KMS-11 (cell line): ENCODE measurements at regions not wholly inside any gene's neighbourhood (a gene's known extent, or its start where the extent isn't known, plus 50 kb on each side); places are given as distances from the start of the nearest gene placed in this dataset.

Experiments used
- H2AFZ ChIP-seq: fragments of 200-600 bp; sonication (generic); 2 replicates; pipeline ENCODE4 v1.6.1; 2016; ENCODE audit warnings: antibody characterized with exemption, mixed run types, low read depth
- H3K27ac ChIP-seq: fragments of 200-600 bp; sonication (generic); 2 replicates; pipeline ENCODE4 v1.6.1; 2016; ENCODE audit warnings: mild to moderate bottlenecking, mixed run types
- H3K27me3 ChIP-seq: fragments of 200-600 bp; sonication (generic); 2 replicates; pipeline ENCODE4 v1.6.1; 2017; ENCODE audit warnings: mild to moderate bottlenecking, low read depth, mixed run types, moderate library complexity; ENCODE audit not compliant: insufficient read depth
- H3K36me3 ChIP-seq: fragments of 200-600 bp; sonication (generic); 2 replicates; pipeline ENCODE4 v1.6.1; 2017; ENCODE audit warnings: mild to moderate bottlenecking, mixed run types; ENCODE audit not compliant: insufficient read depth
- H3K4me1 ChIP-seq: fragments of 200-600 bp; sonication (generic); 2 replicates; pipeline ENCODE4 v1.6.1; 2016; ENCODE audit warnings: mild to moderate bottlenecking, low read depth, mixed run types; ENCODE audit not compliant: poor library complexity, severe bottlenecking
- H3K4me2 ChIP-seq: fragments of 200-600 bp; sonication (generic); 2 replicates; pipeline ENCODE4 v1.7.0; 2016; ENCODE audit warnings: mild to moderate bottlenecking, mixed run types
- H3K4me3 ChIP-seq: fragments of 200-600 bp; sonication (generic); IDR thresholded peaks from 2 replicates; pipeline ENCODE4 v1.6.1; 2017; ENCODE audit warnings: low read depth, low read length, mixed read lengths; ENCODE audit not compliant: insufficient read depth
- H3K79me2 ChIP-seq: fragments of 200-600 bp; sonication (generic); 2 replicates; pipeline ENCODE4 v1.6.1; 2016; ENCODE audit warnings: low read depth, mixed run types; ENCODE audit not compliant: insufficient read depth
- H3K9ac ChIP-seq: fragments of 200-600 bp; sonication (generic); 2 replicates; pipeline ENCODE4 v1.6.1; 2016; ENCODE audit warnings: mild to moderate bottlenecking, mixed run types
- H4K20me1 ChIP-seq: fragments of 200-600 bp; sonication (generic); 2 replicates; pipeline ENCODE4 v1.6.1; 2016; ENCODE audit warnings: mild to moderate bottlenecking, mixed run types; ENCODE audit not compliant: insufficient read depth
- TF ChIP-seq, protein P1 (sequence below): fragments of 200-600 bp; sonication (generic); conservative IDR thresholded peaks from 2 replicates; pipeline ENCODE4 v1.6.1; 2017; ENCODE audit warnings: low read depth, mild to moderate bottlenecking, antibody characterized with exemption, low read length, moderate library complexity, mixed read lengths

DNA sequence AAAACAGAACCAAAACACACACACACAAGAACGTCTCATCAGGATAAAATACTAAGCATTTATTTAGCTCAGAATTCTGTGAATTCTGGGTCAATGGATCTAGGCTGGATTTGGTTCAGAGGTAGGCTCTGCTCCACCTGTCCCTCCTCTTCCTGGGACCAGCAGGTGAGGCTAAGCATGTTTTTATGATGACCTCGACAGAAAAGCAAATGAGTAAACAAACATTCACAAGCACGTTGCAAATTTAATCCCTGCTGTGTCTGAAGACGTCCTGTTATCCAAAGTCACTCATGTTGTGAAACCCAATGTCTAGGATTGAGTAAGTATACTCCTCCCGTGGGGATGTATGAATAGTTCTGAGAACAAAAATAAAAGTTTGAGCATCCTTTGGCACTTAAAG, 371.4 kb upstream of the TECRL start:
- H3K9ac ChIP-seq = no peak overlapping the region
- no peaks in the 10 kb centered on the region for H3K79me2 ChIP-seq
- H2AFZ ChIP-seq = no peak overlapping the region
- H3K36me3 ChIP-seq = no peaks in the 10 kb centered on the region
- H3K4me3 ChIP-seq = no peak overlapping the region
- no peaks in the 10 kb centered on the region for H3K27me3 ChIP-seq
- TF ChIP-seq, protein P1, sequence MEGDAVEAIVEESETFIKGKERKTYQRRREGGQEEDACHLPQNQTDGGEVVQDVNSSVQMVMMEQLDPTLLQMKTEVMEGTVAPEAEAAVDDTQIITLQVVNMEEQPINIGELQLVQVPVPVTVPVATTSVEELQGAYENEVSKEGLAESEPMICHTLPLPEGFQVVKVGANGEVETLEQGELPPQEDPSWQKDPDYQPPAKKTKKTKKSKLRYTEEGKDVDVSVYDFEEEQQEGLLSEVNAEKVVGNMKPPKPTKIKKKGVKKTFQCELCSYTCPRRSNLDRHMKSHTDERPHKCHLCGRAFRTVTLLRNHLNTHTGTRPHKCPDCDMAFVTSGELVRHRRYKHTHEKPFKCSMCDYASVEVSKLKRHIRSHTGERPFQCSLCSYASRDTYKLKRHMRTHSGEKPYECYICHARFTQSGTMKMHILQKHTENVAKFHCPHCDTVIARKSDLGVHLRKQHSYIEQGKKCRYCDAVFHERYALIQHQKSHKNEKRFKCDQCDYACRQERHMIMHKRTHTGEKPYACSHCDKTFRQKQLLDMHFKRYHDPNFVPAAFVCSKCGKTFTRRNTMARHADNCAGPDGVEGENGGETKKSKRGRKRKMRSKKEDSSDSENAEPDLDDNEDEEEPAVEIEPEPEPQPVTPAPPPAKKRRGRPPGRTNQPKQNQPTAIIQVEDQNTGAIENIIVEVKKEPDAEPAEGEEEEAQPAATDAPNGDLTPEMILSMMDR = no peak
- H3K4me2 ChIP-seq = no peak overlapping the region
- no peaks in the 10 kb centered on the region for H4K20me1 ChIP-seq
- H3K4me1 ChIP-seq = peaks cover 17% of the 10 kb centered on the region
- no peak overlapping the region for H3K27ac ChIP-seq

DNA sequence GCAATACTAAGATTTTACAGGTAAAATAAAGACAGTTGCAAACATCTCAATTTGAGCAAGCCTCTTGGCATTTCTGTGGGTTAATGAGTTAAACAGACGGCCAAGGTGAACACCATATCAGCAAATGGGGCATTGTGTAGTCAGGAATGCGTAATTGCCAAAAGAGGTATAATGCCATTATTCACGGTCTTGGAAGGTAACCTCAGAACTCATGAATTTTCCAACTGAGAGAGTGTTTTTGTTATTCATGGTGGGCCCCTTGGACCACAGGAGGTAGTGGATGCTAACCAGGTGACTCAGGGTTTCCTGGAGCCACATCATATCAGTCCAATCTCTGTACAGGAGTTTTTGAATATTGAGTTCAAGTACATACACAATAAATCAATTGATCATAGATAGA, 368.0 kb upstream of the TECRL start:
- Histone ChIP-seq H3K4me1 (peaks cover 8% of the 10 kb centered on the region), H3K4me3 (no peak overlapping the region), H3K79me2 (no peaks in the 10 kb centered on the region), H2AFZ (no peak overlapping the region), H3K27me3 (no peaks in the 10 kb centered on the region), H4K20me1 (no peaks in the 10 kb centered on the region), H3K27ac (no peak overlapping the region), H3K36me3 (no peaks in the 10 kb centered on the region), H3K9ac (no peak overlapping the region), H3K4me2 (no peak overlapping the region)
- TF ChIP-seq, protein P1 = no peak

DNA sequence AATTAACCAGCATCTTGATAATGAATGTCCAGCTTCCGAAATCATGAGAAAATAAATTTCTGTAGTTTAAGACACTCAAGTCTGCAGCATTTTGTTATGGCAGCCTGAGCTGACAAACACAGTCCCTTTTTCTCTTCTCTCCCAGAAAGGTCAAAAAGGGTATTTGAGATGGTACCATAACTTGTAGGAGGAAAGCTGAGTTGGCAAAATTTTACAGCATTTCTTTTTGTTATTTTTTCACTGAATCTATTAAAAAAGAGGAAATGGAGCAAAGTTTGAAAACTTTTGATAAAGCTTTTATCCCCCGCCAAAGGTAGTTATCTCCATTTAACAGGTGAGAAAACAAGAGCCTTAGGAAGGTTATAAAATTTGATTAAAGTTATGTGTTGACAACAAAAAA, 367.6 kb upstream of the TECRL start:
- H2AFZ ChIP-seq = no peak overlapping the region
- H4K20me1 ChIP-seq = no peaks in the 10 kb centered on the region
- H3K79me2 ChIP-seq = no peaks in the 10 kb centered on the region
- no peak overlapping the region for H3K27ac ChIP-seq
- TF ChIP-seq, protein P1 = no peak
- H3K4me1 ChIP-seq = peaks cover 6% of the 10 kb centered on the region
- H3K36me3 ChIP-seq = no peaks in the 10 kb centered on the region
- no peak overlapping the region for H3K9ac ChIP-seq
- no peak overlapping the region for H3K4me3 ChIP-seq
- H3K4me2 ChIP-seq = no peak overlapping the region
- H3K27me3 ChIP-seq = no peaks in the 10 kb centered on the region

DNA sequence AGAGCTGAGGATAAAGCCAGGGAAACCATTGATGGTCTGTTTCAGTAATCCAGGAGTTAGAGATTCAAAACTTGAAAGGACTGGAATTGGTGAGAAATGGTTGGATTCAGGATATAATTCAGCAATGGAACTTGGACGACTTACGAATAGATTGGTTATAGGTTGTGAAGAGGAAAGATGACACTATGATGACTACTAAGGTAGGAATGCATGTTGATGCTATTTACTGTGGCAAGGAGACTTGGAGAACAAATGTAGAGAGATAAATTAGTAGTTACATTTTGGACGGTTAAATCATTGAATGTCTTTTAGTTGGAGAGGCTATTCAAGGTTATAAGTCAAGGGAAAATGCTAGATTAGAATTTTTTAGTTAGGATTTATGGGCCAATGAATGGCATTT, 365.4 kb upstream of the TECRL start:
- no peak overlapping the region for H2AFZ ChIP-seq
- no peak overlapping the region for H3K9ac ChIP-seq
- TF ChIP-seq, protein P1 = no peak
- H3K27me3 ChIP-seq = no peaks in the 10 kb centered on the region
- no peaks in the 10 kb centered on the region for H3K79me2 ChIP-seq
- no peaks in the 10 kb centered on the region for H4K20me1 ChIP-seq
- H3K4me2 ChIP-seq = no peak overlapping the region
- H3K36me3 ChIP-seq = no peaks in the 10 kb centered on the region
- H3K4me3 ChIP-seq = no peak overlapping the region
- no peaks in the 10 kb centered on the region for H3K4me1 ChIP-seq
- no peak overlapping the region for H3K27ac ChIP-seq

DNA sequence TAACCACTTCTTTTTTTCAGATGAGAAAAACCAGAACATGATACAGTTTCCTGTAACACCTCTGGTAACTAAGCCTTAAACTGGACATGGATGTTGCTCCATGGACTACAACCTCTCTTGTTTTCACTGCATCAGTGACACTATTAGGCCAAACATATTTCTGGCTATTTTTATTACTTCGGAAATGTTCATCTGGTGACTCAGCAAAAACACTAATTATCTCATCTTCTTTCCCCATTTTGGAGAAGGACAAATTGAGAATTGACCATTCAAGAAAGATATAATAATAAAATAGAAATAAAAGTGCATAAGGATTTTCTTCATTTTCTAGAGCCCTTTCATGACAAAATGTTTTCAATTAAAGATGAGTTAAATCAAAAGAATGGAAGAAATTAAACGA, 361.9 kb upstream of the TECRL start:
- Histone ChIP-seq H3K27ac (no peak overlapping the region), H3K4me1 (no peaks in the 10 kb centered on the region), H3K4me2 (no peak overlapping the region), H3K4me3 (no peak overlapping the region), H3K79me2 (no peaks in the 10 kb centered on the region), H3K36me3 (no peaks in the 10 kb centered on the region), H2AFZ (no peak overlapping the region), H3K9ac (no peak overlapping the region), H3K27me3 (no peaks in the 10 kb centered on the region), H4K20me1 (no peaks in the 10 kb centered on the region)
- TF ChIP-seq, protein P1 = no peak
